ENCODE measurements at regions not wholly inside any gene's neighbourhood (a gene's known extent, or its start where the extent isn't known, plus 50 kb on each side); places are given as distances from the start of the nearest gene placed in this dataset.

- no peak overlapping the region for H3K27ac ChIP-seq
- H3K36me3 ChIP-seq (ENCODE audit: insufficient read depth, low read length): no peaks in the 10 kb centered on the region
- H3K4me3 ChIP-seq: no peak overlapping the region
- TF ChIP-seq FOXP2 (optimal IDR thresholded peaks at IDR 0.05; ENCODE audit: control extremely low read depth, extremely low read length, insufficient read depth) (no peak), EZH2 (IDR thresholded peaks at IDR 0.05) (no peak), POLR2AphosphoS5 (IDR thresholded peaks at IDR 0.05; ENCODE audit: borderline replicate concordance, low read depth, low read length) (no peak)
- no peaks in the 10 kb centered on the region for H3K9me3 ChIP-seq (ENCODE audit: low read depth, low read length)
- no peak for DNase-seq (ENCODE audit: low read depth, low spot score)
- no peak overlapping the region for H3K9ac ChIP-seq (ENCODE audit: insufficient read length)
Observed at GRCh38 chr17:51397361-51398127, 137.2 kb downstream of the UTP18 start.

DNA sequence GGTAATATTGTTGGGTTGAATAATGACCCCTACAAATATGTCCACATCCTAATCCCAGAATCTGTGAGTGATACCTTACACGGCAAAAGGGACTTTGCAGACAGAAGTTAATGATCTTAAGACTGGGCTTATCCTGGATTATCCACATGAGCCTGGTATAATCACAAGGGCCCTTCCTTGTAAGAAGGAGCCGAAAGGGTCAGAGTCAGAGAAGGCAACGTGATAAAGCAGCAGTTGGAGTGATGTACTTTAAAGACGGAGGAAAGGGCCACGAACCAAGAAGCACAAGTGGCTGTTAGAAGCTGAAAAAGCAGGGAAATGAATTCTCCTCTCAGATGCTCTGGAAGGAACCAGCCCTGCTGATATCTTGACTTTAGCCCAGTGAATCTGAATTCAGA lies 137.8 kb downstream of the UTP18 start:
- Histone ChIP-seq H3K4me3 (no peak overlapping the region), H3K9me3 (ENCODE audit: low read depth, low read length) (no peaks in the 10 kb centered on the region), H3K9ac (ENCODE audit: insufficient read length) (no peak overlapping the region), H3K36me3 (ENCODE audit: insufficient read depth, low read length) (no peaks in the 10 kb centered on the region), H3K27ac (no peak overlapping the region)
- no peak for DNase-seq (ENCODE audit: low read depth, low spot score)
- TF ChIP-seq EZH2 (IDR thresholded peaks at IDR 0.05) (no peak), FOXP2 (optimal IDR thresholded peaks at IDR 0.05; ENCODE audit: control extremely low read depth, extremely low read length, insufficient read depth) (no peak), POLR2AphosphoS5 (IDR thresholded peaks at IDR 0.05; ENCODE audit: borderline replicate concordance, low read depth, low read length) (no peak)

- no peak overlapping the region for H3K4me3 ChIP-seq
- no peak overlapping the region for H3K9ac ChIP-seq (ENCODE audit: insufficient read length)
- H3K9me3 ChIP-seq (ENCODE audit: low read depth, low read length): no peaks in the 10 kb centered on the region
- no peak overlapping the region for H3K27ac ChIP-seq
- DNase-seq (ENCODE audit: low read depth, low spot score): no peak
- no peaks in the 10 kb centered on the region for H3K36me3 ChIP-seq (ENCODE audit: insufficient read depth, low read length)
- no peak for TF ChIP-seq POLR2AphosphoS5 (IDR thresholded peaks at IDR 0.05; ENCODE audit: borderline replicate concordance, low read depth, low read length)
- TF ChIP-seq EZH2 (IDR thresholded peaks at IDR 0.05): no peak
- TF ChIP-seq FOXP2 (optimal IDR thresholded peaks at IDR 0.05; ENCODE audit: control extremely low read depth, extremely low read length, insufficient read depth): no peak
Observed at GRCh38 chr17:51398687-51399086, 138.3 kb downstream of the UTP18 start.

- H3K4me3 ChIP-seq: no peak overlapping the region
- DNase-seq (ENCODE audit: low read depth, low spot score): no peak
- H3K27ac ChIP-seq: no peak overlapping the region
- H3K9ac ChIP-seq (ENCODE audit: insufficient read length): no peak overlapping the region
- TF ChIP-seq EZH2 (IDR thresholded peaks at IDR 0.05) (no peak), POLR2AphosphoS5 (IDR thresholded peaks at IDR 0.05; ENCODE audit: borderline replicate concordance, low read depth, low read length) (no peak), FOXP2 (optimal IDR thresholded peaks at IDR 0.05; ENCODE audit: control extremely low read depth, extremely low read length, insufficient read depth) (no peak)
- no peaks in the 10 kb centered on the region for H3K9me3 ChIP-seq (ENCODE audit: low read depth, low read length)
- H3K36me3 ChIP-seq (ENCODE audit: insufficient read depth, low read length): no peaks in the 10 kb centered on the region
Observed at GRCh38 chr17:51401279-51401678, 140.9 kb downstream of the UTP18 start.

DNA sequence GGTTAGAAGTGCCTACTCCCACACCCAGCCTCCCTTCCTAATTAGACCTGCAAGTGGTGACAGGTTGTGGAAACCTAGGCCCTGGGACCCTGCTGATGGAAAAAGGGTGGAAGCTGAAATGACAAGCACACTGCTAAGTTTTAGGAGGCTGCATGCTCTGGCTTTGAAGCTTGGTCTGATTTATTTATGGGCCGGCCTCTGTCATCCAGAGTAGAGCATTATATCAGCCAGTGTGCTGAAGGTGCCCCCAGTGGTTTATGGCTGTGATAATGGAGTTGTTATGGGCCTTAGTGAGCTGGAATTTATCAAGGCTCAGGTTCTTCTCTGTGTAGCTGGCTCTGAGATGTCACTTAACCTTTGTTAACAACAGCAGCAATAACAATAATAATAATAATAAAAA lies 142.6 kb downstream of the UTP18 start:
- TF ChIP-seq FOXP2 (optimal IDR thresholded peaks at IDR 0.05; ENCODE audit: control extremely low read depth, extremely low read length, insufficient read depth) (no peak), POLR2AphosphoS5 (IDR thresholded peaks at IDR 0.05; ENCODE audit: borderline replicate concordance, low read depth, low read length) (no peak), EZH2 (IDR thresholded peaks at IDR 0.05) (no peak)
- no peak for DNase-seq (ENCODE audit: low read depth, low spot score)
- Histone ChIP-seq H3K4me3 (no peak overlapping the region), H3K36me3 (ENCODE audit: insufficient read depth, low read length) (no peaks in the 10 kb centered on the region), H3K9ac (ENCODE audit: insufficient read length) (no peak overlapping the region), H3K27ac (no peak overlapping the region), H3K9me3 (ENCODE audit: low read depth, low read length) (no peaks in the 10 kb centered on the region)

DNA sequence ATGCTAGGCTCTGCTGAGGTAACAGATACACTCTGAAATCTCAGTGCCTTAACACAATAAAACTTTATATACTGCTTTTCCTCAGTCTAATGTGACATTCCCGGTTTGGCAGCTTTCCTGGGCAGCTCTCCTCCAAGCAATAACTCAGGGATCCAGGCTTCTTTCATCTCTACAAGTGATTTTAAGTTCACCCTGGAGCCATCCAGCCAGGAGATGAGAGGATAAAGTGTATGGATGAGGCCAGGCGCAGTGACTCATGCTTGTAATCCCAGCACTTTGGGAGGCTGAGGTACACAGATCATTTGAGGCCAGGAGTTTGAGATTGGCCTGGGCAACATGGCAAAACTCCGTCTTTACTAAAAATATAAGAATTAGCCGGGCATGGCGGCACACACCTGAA lies 147.2 kb downstream of the UTP18 start:
- TF ChIP-seq EZH2 (IDR thresholded peaks at IDR 0.05) (no peak), POLR2AphosphoS5 (IDR thresholded peaks at IDR 0.05; ENCODE audit: borderline replicate concordance, low read depth, low read length) (no peak), FOXP2 (optimal IDR thresholded peaks at IDR 0.05; ENCODE audit: control extremely low read depth, extremely low read length, insufficient read depth) (no peak)
- H3K9me3 ChIP-seq (ENCODE audit: low read depth, low read length): no peaks in the 10 kb centered on the region
- H3K27ac ChIP-seq: no peak overlapping the region
- no peak overlapping the region for H3K4me3 ChIP-seq
- no peak overlapping the region for H3K9ac ChIP-seq (ENCODE audit: insufficient read length)
- no peak for DNase-seq (ENCODE audit: low read depth, low spot score)
- H3K36me3 ChIP-seq (ENCODE audit: insufficient read depth, low read length): no peaks in the 10 kb centered on the region

DNA sequence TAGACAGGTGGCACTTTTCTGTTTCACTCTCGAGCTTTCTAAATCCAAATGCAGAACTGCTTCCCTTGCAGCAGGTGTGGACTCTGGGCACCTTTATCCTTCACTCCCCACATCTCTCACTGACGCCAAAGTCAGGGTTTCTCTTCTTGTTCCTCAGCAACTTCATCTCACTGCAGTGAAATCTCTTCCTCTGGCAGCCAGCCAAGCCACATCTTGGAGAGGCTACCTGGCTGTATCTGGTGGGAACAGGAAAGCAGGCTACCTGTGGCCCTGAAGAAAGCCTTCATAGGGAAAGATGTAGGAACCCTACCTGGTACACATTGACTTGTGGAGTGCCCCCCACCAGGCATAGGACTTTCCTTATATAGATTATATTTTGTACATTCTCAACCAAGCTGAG lies 159.1 kb downstream of the UTP18 start:
- H3K27ac ChIP-seq: no peak overlapping the region
- DNase-seq (ENCODE audit: low read depth, low spot score): no peak
- no peak overlapping the region for H3K9ac ChIP-seq (ENCODE audit: insufficient read length)
- no peak for TF ChIP-seq EZH2 (IDR thresholded peaks at IDR 0.05)
- no peak for TF ChIP-seq POLR2AphosphoS5 (IDR thresholded peaks at IDR 0.05; ENCODE audit: borderline replicate concordance, low read depth, low read length)
- no peaks in the 10 kb centered on the region for H3K9me3 ChIP-seq (ENCODE audit: low read depth, low read length)
- no peaks in the 10 kb centered on the region for H3K36me3 ChIP-seq (ENCODE audit: insufficient read depth, low read length)
- no peak overlapping the region for H3K4me3 ChIP-seq

- H3K4me3 ChIP-seq: no peak overlapping the region
- DNase-seq (ENCODE audit: low read depth, low spot score): no peak
- no peak for TF ChIP-seq POLR2AphosphoS5 (IDR thresholded peaks at IDR 0.05; ENCODE audit: borderline replicate concordance, low read depth, low read length)
- TF ChIP-seq EZH2 (IDR thresholded peaks at IDR 0.05): no peak
- TF ChIP-seq FOXP2 (optimal IDR thresholded peaks at IDR 0.05; ENCODE audit: control extremely low read depth, extremely low read length, insufficient read depth): no peak
- no peaks in the 10 kb centered on the region for H3K9me3 ChIP-seq (ENCODE audit: low read depth, low read length)
- H3K27ac ChIP-seq: no peak overlapping the region
- H3K36me3 ChIP-seq (ENCODE audit: insufficient read depth, low read length): no peaks in the 10 kb centered on the region
- no peak overlapping the region for H3K9ac ChIP-seq (ENCODE audit: insufficient read length)
Observed at GRCh38 chr17:51421525-51421924, 161.2 kb downstream of the UTP18 start.

- Histone ChIP-seq H3K4me3 (no peak overlapping the region), H3K9ac (ENCODE audit: insufficient read length) (no peak overlapping the region), H3K9me3 (ENCODE audit: low read depth, low read length) (no peaks in the 10 kb centered on the region), H3K36me3 (ENCODE audit: insufficient read depth, low read length) (no peaks in the 10 kb centered on the region), H3K27ac (no peak overlapping the region)
- no peak for DNase-seq (ENCODE audit: low read depth, low spot score)
- TF ChIP-seq POLR2AphosphoS5 (IDR thresholded peaks at IDR 0.05; ENCODE audit: borderline replicate concordance, low read depth, low read length): no peak
- no peak for TF ChIP-seq FOXP2 (optimal IDR thresholded peaks at IDR 0.05; ENCODE audit: control extremely low read depth, extremely low read length, insufficient read depth)
- no peak for TF ChIP-seq EZH2 (IDR thresholded peaks at IDR 0.05)
Observed at GRCh38 chr17:51422634-51423033, 162.3 kb downstream of the UTP18 start.
